ENCODE measurements at regions not wholly inside any gene's neighbourhood (a gene's known extent, or its start where the extent isn't known, plus 50 kb on each side); places are given as distances from the start of the nearest gene placed in this dataset.
"Not testable (repeated sequence)": the region's sequence is repeated elsewhere in the genome, so short reads cannot be mapped to it uniquely, and the experiment has no call there.

DNA sequence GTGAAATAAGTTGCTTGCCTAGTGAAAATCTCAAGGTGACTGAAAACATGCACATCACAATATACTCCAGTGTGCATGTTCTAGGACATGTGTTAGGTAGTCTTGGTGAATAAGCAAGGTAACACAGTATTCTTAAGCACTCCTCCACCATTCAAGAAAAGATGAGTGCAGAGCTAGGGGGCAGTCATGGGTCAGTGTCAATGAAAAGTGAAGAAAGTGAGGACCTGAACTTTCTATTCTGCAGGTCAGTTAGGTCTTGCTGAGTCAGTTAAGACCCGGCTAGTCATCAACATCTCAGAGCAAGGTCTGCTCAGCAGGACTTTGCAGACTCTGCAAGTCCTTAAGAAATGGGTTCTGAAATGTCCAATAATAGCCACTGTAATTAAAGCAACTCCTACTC lies 82.6 kb upstream of the POMZP3 start:
- H3K79me2 ChIP-seq (ENCODE audit: control insufficient read depth, insufficient read depth, low read length); POLR2A ChIA-PET; H3K4me2 ChIP-seq (ENCODE audit: insufficient read depth, low read length): not testable (repeated sequence)

GRCh38 chr7:76708446-76708845 lies 81.4 kb upstream of the POMZP3 start:
- H3K9me1 ChIP-seq (replicated peaks; ENCODE audit: control insufficient read depth, extremely low read depth, insufficient read depth, low read length); H3K79me2 ChIP-seq (ENCODE audit: control insufficient read depth, insufficient read depth, low read length); dilution Hi-C loops (cut with MboI; ENCODE audit: extremely low pct_ligation_motif_present, low sequenced_read_pairs); H4K20me1 ChIP-seq (replicated peaks; ENCODE audit: control insufficient read depth, extremely low read depth, insufficient read depth, low read length); DNase-seq (ENCODE audit: low read depth, low spot score); H3K4me3 ChIP-seq (replicated peaks in 1 of 3; ENCODE audit: insufficient read depth in 1 of 3, low read depth in 1 of 3, low read length in 3 of 3); H3K27me3 ChIP-seq (ENCODE audit: control insufficient read depth in 2 of 2, insufficient read depth in 2 of 2, low read length in 2 of 2); CTCF ChIA-PET; FAIRE-seq; H3K27ac ChIP-seq (ENCODE audit: insufficient read depth, low read depth, low read length); H3K4me1 ChIP-seq (ENCODE audit: control insufficient read depth, extremely low read depth, insufficient read depth, low read length); POLR2A ChIA-PET; H3K9ac ChIP-seq (replicated peaks; ENCODE audit: extremely low read depth, insufficient read depth, low read length); H3K9me3 ChIP-seq (replicated peaks; ENCODE audit: control insufficient read depth, insufficient read depth, low read length); H3K36me3 ChIP-seq (ENCODE audit: control insufficient read depth in 2 of 2, extremely low read depth in 1 of 2, insufficient read depth in 2 of 2, low read length in 2 of 2); H3K4me2 ChIP-seq (ENCODE audit: insufficient read depth, low read length); intact Hi-C loops (cut with micrococcal nuclease); BruUV-seq (replicated peaks); H2AFZ ChIP-seq (ENCODE audit: low read depth, low read length): not testable (repeated sequence)

More for the DNA sequence above, 82.6 kb upstream of the POMZP3 start:
- dilution Hi-C loops (cut with MboI; ENCODE audit: extremely low pct_ligation_motif_present, low sequenced_read_pairs); H3K9me3 ChIP-seq (replicated peaks; ENCODE audit: control insufficient read depth, insufficient read depth, low read length); BruUV-seq (replicated peaks); H3K27me3 ChIP-seq (ENCODE audit: control insufficient read depth in 2 of 2, insufficient read depth in 2 of 2, low read length in 2 of 2); FAIRE-seq; intact Hi-C loops (cut with micrococcal nuclease); DNase-seq (ENCODE audit: low read depth, low spot score); H3K36me3 ChIP-seq (ENCODE audit: control insufficient read depth in 2 of 2, extremely low read depth in 1 of 2, insufficient read depth in 2 of 2, low read length in 2 of 2); H3K27ac ChIP-seq (ENCODE audit: insufficient read depth, low read depth, low read length); H2AFZ ChIP-seq (ENCODE audit: low read depth, low read length); H3K4me1 ChIP-seq (ENCODE audit: control insufficient read depth, extremely low read depth, insufficient read depth, low read length); H3K9me1 ChIP-seq (replicated peaks; ENCODE audit: control insufficient read depth, extremely low read depth, insufficient read depth, low read length); H3K4me3 ChIP-seq (replicated peaks in 1 of 3; ENCODE audit: insufficient read depth in 1 of 3, low read depth in 1 of 3, low read length in 3 of 3); CTCF ChIA-PET; H3K9ac ChIP-seq (replicated peaks; ENCODE audit: extremely low read depth, insufficient read depth, low read length); H4K20me1 ChIP-seq (replicated peaks; ENCODE audit: control insufficient read depth, extremely low read depth, insufficient read depth, low read length): not testable (repeated sequence)

GRCh38 chr7:76703815-76704214 lies 76.7 kb upstream of the POMZP3 start:
- H3K27me3 ChIP-seq (ENCODE audit: control insufficient read depth in 2 of 2, insufficient read depth in 2 of 2, low read length in 2 of 2); BruUV-seq (replicated peaks); FAIRE-seq; H3K9ac ChIP-seq (replicated peaks; ENCODE audit: extremely low read depth, insufficient read depth, low read length); dilution Hi-C loops (cut with MboI; ENCODE audit: extremely low pct_ligation_motif_present, low sequenced_read_pairs); H3K36me3 ChIP-seq (ENCODE audit: control insufficient read depth in 2 of 2, extremely low read depth in 1 of 2, insufficient read depth in 2 of 2, low read length in 2 of 2); H3K4me2 ChIP-seq (ENCODE audit: insufficient read depth, low read length); H3K9me1 ChIP-seq (replicated peaks; ENCODE audit: control insufficient read depth, extremely low read depth, insufficient read depth, low read length); H4K20me1 ChIP-seq (replicated peaks; ENCODE audit: control insufficient read depth, extremely low read depth, insufficient read depth, low read length); CTCF ChIA-PET; DNase-seq (ENCODE audit: low read depth, low spot score); H3K27ac ChIP-seq (ENCODE audit: insufficient read depth, low read depth, low read length); H3K9me3 ChIP-seq (replicated peaks; ENCODE audit: control insufficient read depth, insufficient read depth, low read length); intact Hi-C loops (cut with micrococcal nuclease); H3K4me1 ChIP-seq (ENCODE audit: control insufficient read depth, extremely low read depth, insufficient read depth, low read length); H3K79me2 ChIP-seq (ENCODE audit: control insufficient read depth, insufficient read depth, low read length); H3K4me3 ChIP-seq (replicated peaks in 1 of 3; ENCODE audit: insufficient read depth in 1 of 3, low read depth in 1 of 3, low read length in 3 of 3); H2AFZ ChIP-seq (ENCODE audit: low read depth, low read length); POLR2A ChIA-PET: not testable (repeated sequence)

DNA sequence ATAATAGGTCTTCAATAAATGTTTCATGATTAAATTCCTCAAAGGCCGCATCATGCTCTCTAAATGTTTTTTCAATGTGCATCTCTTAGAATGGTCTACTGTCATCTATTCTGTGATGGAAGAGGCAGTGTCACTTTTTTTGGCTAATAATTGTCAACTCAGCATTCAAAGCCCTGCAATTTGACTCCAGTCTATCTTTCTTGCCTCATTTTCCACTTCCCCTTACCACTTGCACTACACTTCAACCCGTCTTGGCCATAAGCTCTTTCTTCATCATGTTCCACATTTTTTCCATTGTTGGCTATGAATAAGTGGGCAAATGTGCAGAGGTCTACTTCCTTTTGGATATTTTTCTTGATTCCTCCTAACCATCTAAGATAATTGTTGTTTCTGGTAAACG lies 59.2 kb upstream of the POMZP3 start:
- H3K9me3 ChIP-seq (replicated peaks; ENCODE audit: control insufficient read depth, insufficient read depth, low read length); H3K79me2 ChIP-seq (ENCODE audit: control insufficient read depth, insufficient read depth, low read length); intact Hi-C loops (cut with micrococcal nuclease); BruUV-seq (replicated peaks); FAIRE-seq; H3K4me1 ChIP-seq (ENCODE audit: control insufficient read depth, extremely low read depth, insufficient read depth, low read length); H3K36me3 ChIP-seq (ENCODE audit: control insufficient read depth in 2 of 2, extremely low read depth in 1 of 2, insufficient read depth in 2 of 2, low read length in 2 of 2); DNase-seq (ENCODE audit: low read depth, low spot score); H3K27me3 ChIP-seq (ENCODE audit: control insufficient read depth in 2 of 2, insufficient read depth in 2 of 2, low read length in 2 of 2); H3K9me1 ChIP-seq (replicated peaks; ENCODE audit: control insufficient read depth, extremely low read depth, insufficient read depth, low read length); H3K4me3 ChIP-seq (replicated peaks in 1 of 3; ENCODE audit: insufficient read depth in 1 of 3, low read depth in 1 of 3, low read length in 3 of 3); POLR2A ChIA-PET; H3K9ac ChIP-seq (replicated peaks; ENCODE audit: extremely low read depth, insufficient read depth, low read length); H3K27ac ChIP-seq (ENCODE audit: insufficient read depth, low read depth, low read length); H4K20me1 ChIP-seq (replicated peaks; ENCODE audit: control insufficient read depth, extremely low read depth, insufficient read depth, low read length); H2AFZ ChIP-seq (ENCODE audit: low read depth, low read length); CTCF ChIA-PET; dilution Hi-C loops (cut with MboI; ENCODE audit: extremely low pct_ligation_motif_present, low sequenced_read_pairs); H3K4me2 ChIP-seq (ENCODE audit: insufficient read depth, low read length): not testable (repeated sequence)

Data from endothelial cell of umbilical vein (primary cell).